Heart left ventricle (tissue), 16 donors: ENCODE measurements at regions not wholly inside any gene's neighbourhood (a gene's known extent, or its start where the extent isn't known, plus 50 kb on each side); places are given as distances from the start of the nearest gene placed in this dataset.

Source experiments
- ATAC-seq, 4 donors: fragments of 200-7000 bp; cut with Tn5 transposase; one replicate each; pipeline ENCODE4 v1.9.1; 2020 to 2022; ENCODE audit warnings: moderate library complexity in 4 of 4, mild to moderate bottlenecking in 3 of 4, moderate number of reproducible peaks in 1 of 4
- DNase-seq, 5 donors: peaks; one replicate each; pipeline ENCODE4 v3.0.0-alpha.2; 2020
- H3K27ac ChIP-seq, 12 donors: fragments of 200-600 bp; sonication (generic) in 4 of 12; one replicate each; pipeline versions ENCODE4 v1.5.0 to v1.8.0; 2016 to 2022; ENCODE audit warnings: mild to moderate bottlenecking in 2 of 12
- H3K27me3 ChIP-seq, 9 donors: fragments of 200-600 bp; sonication (generic) in 2 of 9; one replicate each; pipeline versions ENCODE4 v1.5.1 to v1.8.0; 2016 to 2022; ENCODE audit warnings: mild to moderate bottlenecking in 3 of 9
- H3K36me3 ChIP-seq, 9 donors: fragments of 200-600 bp; sonication (generic) in 2 of 9; one replicate each; pipeline versions ENCODE4 v1.5.0 to v1.8.0; 2018 to 2022; ENCODE audit warnings: mild to moderate bottlenecking in 2 of 9
- H3K4me1 ChIP-seq, 12 donors: fragments of 200-600 bp; sonication (generic) in 4 of 12; one replicate each; pipeline versions ENCODE4 v1.5.0 to v1.8.0; 2016 to 2022; ENCODE audit warnings: mild to moderate bottlenecking in 3 of 12
- H3K4me3 ChIP-seq, 12 donors: fragments of 200-600 bp; sonication (generic) in 4 of 12; one replicate each; pipeline versions ENCODE4 v1.5.0 to v1.8.0; 2017 to 2022; ENCODE audit warnings: mild to moderate bottlenecking in 9 of 12, moderate library complexity in 4 of 12
- H3K9me3 ChIP-seq, 12 donors: fragments of 200-600 bp; sonication (generic) in 4 of 12; one replicate each; pipeline versions ENCODE4 v1.5.0 to v1.8.0; 2016 to 2022; ENCODE audit warnings: mild to moderate bottlenecking in 1 of 12
- CTCF ChIP-seq, 12 donors: fragments of 200-600 bp; sonication (generic) in 4 of 12; IDR thresholded peaks; one replicate each; pipeline versions ENCODE4 v1.5.0 to v1.8.0; 2018 to 2022; ENCODE audit warnings: antibody characterized with exemption in 12 of 12, mild to moderate bottlenecking in 5 of 12
- POLR2A ChIP-seq, 2 donors: fragments of 450-650 bp; IDR thresholded peaks; one replicate each; pipeline ENCODE4 v1.6.1; 2017; ENCODE audit warnings: antibody characterized with exemption in 2 of 2, mild to moderate bottlenecking in 2 of 2, moderate library complexity in 2 of 2
- WGBS, 4 donors: extraction: QIAGEN DNeasy Blood & Tissue Kit in 2 of 4; methylation state at CpG; one replicate each; pipeline versions ENCODE4 v1.1.5 to v1.1.7; 2013 to 2018; 5-methylcytosine and 5-hydroxymethylcytosine counted together
- intact Hi-C, 10 donors: fragments of 100-400 bp; cut with DNase I; formaldehyde crosslinking; loops; one replicate each; pipeline versions ENCODE4 v1.11.1 to v1.14.2; 2022
- donor health status: ischemic (EF 13 %, LVEDD 7.1; RV severe dilation, severe dysfunction).
- donor health status: healthy with polysubstance abuse.
- donor health status: DM: no; HTN: yes; CAD: no.
- donor health status: DM: no; HTN: no; CAD: no.
- donor health status: ischemic (EF 25% LVEDD 6.9; RV normal size, moderate dysfunction).
- donor health status: ischemic (EF 25% LVEDD 5.7; RV mildly dilated, moderate dysfunction).
- donor health status: healthy.
- donor health status: DM: yes; HTN: yes; CAD: no.
- donor health status: ischemic (EF 35%, LVEDD 5.7; RV mildly dilated, moderate dysfunction).
- donor health status: nonischemic (EF 11% LVEDD 7.7; RV severe dilation, severe dysfunction).
- donor health status: DM: yes; HTN: yes; CAD: no.
- donor health status: PGD.
- donor health status: ischemic (EF 29% LVEDD 5.4; RV normal size, mild dysfunction).
- donor health status: nonischemic (EF 23%, LVEDD 6.1; RV moderate dilation, normal function).

GRCh38 chr15:47843124-47843663, 125.9 kb downstream of the SEMA6D start:
- ATAC-seq (no peak), DNase-seq (no peak)
- Histone ChIP-seq H3K4me1 (peaks cover 0 to 11% (median 2%) of the 10 kb centered on the region in 12 donors), H3K9me3 (no peaks in the 10 kb centered on the region), H3K27me3 (no peaks in the 10 kb centered on the region), H3K27ac (no peak overlapping the region), H3K36me3 (no peaks in the 10 kb centered on the region), H3K4me3 (no peak overlapping the region)
- 86 to 90% (median 89%) methylated on average over 4 of the region's 4 CpGs for WGBS, 4 donors
- intact Hi-C loops = no loop called here
- TF ChIP-seq CTCF (IDR thresholded peaks at IDR 0.05) (no peak), POLR2A (IDR thresholded peaks at IDR 0.05) (no peak)

- no peak overlapping the region for H3K4me3 ChIP-seq
- no peaks in the 10 kb centered on the region for H3K36me3 ChIP-seq
- intact Hi-C loops = no loop called here
- no peaks in the 10 kb centered on the region for H3K9me3 ChIP-seq
- H3K27ac ChIP-seq = no peak overlapping the region
- no peaks in the 10 kb centered on the region for H3K27me3 ChIP-seq
- 87 to 94% (median 90%) methylated on average over 2 of the region's 2 CpGs for whole genome bisulfite sequencing, 4 donors
- TF ChIP-seq CTCF (IDR thresholded peaks at IDR 0.05) = no peak
- no peak for TF ChIP-seq POLR2A (IDR thresholded peaks at IDR 0.05)
- DNase-seq = no peak
- peaks cover 0 to 7% (median 0%) of the 10 kb centered on the region in 12 donors for H3K4me1 ChIP-seq
- ATAC-seq = no peak
Measured at GRCh38 chr15:47844437-47844836, 127.1 kb downstream of the SEMA6D start.

GRCh38 chr15:47846128-47846868, 129.0 kb downstream of the SEMA6D start:
- Histone ChIP-seq H3K27me3 (no peaks in the 10 kb centered on the region), H3K27ac (no peak overlapping the region), H3K4me3 (no peak overlapping the region), H3K4me1 (peaks cover 0 to 3% (median 0%) of the 10 kb centered on the region in 12 donors), H3K36me3 (no peaks in the 10 kb centered on the region), H3K9me3 (no peaks in the 10 kb centered on the region)
- no peak for TF ChIP-seq POLR2A (IDR thresholded peaks at IDR 0.05)
- DNase-seq = no peak
- ATAC-seq = no peak
- intact Hi-C loops = no loop called here
- 66 to 79% (median 71%) methylated on average over 2 of the region's 2 CpGs for WGBS, 4 donors

GRCh38 chr15:47846876-47847275, 129.6 kb downstream of the SEMA6D start:
- WGBS, 4 donors = 47 to 82% (median 60%) methylated on average over 3 of the region's 3 CpGs
- no peak overlapping the region for H3K27ac ChIP-seq
- intact Hi-C loops = no loop called here

More at GRCh38 chr15:47846876-47847275, 129.6 kb downstream of the SEMA6D start:
- no peaks in the 10 kb centered on the region for H3K27me3 ChIP-seq
- ATAC-seq (no peak), DNase-seq (no peak)
- H3K36me3 ChIP-seq = no peaks in the 10 kb centered on the region
- no peak overlapping the region for H3K4me3 ChIP-seq
- H3K9me3 ChIP-seq = no peaks in the 10 kb centered on the region
- no peaks in the 10 kb centered on the region for H3K4me1 ChIP-seq
- TF ChIP-seq POLR2A (IDR thresholded peaks at IDR 0.05) = no peak
- no peak for TF ChIP-seq CTCF (IDR thresholded peaks at IDR 0.05)
